ENCODE measurements at regions not wholly inside any gene's neighbourhood (a gene's known extent, or its start where the extent isn't known, plus 50 kb on each side); places are given as distances from the start of the nearest gene placed in this dataset.
"Not testable (repeated sequence)": the region's sequence is repeated elsewhere in the genome, so short reads cannot be mapped to it uniquely, and the experiment has no call there.

DNA sequence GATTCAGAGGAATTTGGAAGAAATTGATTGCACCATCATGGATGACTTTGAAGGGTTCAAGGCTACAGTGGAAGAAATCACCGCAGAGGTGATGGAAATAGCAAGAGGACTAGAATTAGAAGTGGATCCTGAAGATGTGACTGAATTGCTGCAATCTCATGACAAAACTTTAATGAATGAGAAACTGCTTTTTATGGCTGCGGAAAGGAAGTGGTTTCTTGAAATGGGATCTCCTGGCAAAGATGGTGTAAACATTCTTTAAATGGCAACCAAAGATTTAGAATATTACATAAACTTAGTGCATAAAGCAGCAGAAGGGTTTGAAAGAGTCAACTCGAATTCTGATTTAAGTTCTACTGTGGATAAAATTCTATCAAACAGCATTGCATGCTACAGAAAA lies 698.6 kb downstream of the PLA2G4A start:
- no peak overlapping the region for H3K4me3 Mint-ChIP-seq
- intact Hi-C loops (cut with micrococcal nuclease): no loop called here
- no peaks in the 10 kb centered on the region for H3K36me3 Mint-ChIP-seq (ENCODE audit: low read depth)
- H3K9me3 Mint-ChIP-seq: peaks cover 28% of the 10 kb centered on the region
- H3K27me3 Mint-ChIP-seq: no peaks in the 10 kb centered on the region
- no peaks in the 10 kb centered on the region for H3K4me1 Mint-ChIP-seq (ENCODE audit: low read depth)
- no peak overlapping the region for H3K27ac Mint-ChIP-seq

DNA sequence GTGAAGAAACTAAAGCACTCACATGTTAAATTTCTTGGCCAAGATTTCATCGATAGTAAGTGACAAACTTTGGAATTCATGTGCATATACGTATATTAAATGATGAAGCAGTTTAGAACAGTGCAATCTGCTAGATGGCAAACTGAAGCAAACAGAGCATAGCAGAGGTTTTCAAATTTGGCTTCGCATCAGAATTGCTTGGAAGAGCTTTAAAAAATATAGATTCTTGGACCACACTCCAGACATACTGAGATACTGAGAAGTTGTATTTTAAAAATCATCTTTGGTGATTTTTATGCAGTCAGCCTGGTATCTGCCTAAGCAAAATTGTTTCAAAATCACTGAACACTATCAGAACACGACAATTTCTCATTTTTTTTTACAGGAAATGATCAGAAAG lies 709.2 kb downstream of the PLA2G4A start:
- Mint-ChIP-seq H3K4me3 (no peak overlapping the region), H3K9me3 (peaks cover 19% of the 10 kb centered on the region), H3K4me1 (ENCODE audit: low read depth) (no peaks in the 10 kb centered on the region), H3K36me3 (ENCODE audit: low read depth) (no peaks in the 10 kb centered on the region), H3K27ac (no peak overlapping the region), H3K27me3 (no peaks in the 10 kb centered on the region)
- intact Hi-C loops (cut with micrococcal nuclease): no loop called here

DNA sequence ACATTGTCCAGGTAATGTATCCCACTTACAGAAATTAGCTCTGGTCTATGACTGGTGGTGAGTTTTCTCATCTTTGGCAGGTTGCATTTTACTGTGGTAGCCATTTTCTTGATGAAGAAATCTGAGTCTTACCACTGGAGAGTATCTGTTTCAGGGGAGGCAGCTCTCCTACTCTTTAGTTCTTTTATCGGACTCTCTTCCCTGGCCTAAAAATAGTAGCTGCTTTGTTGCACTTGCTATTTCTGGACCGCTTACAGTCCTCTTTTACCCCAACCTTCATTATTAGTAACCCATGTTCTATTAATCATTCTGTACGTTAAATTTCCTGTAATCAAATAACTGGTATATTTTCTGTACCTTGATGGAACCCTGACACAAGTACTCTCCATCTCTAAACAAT lies 720.8 kb downstream of the PLA2G4A start:
- no peaks in the 10 kb centered on the region for H3K27me3 Mint-ChIP-seq
- peaks cover 63% of the 10 kb centered on the region for H3K9me3 Mint-ChIP-seq
- H3K27ac Mint-ChIP-seq: no peak overlapping the region
- H3K4me1 Mint-ChIP-seq (ENCODE audit: low read depth): no peaks in the 10 kb centered on the region
- H3K36me3 Mint-ChIP-seq (ENCODE audit: low read depth): no peaks in the 10 kb centered on the region
- H3K4me3 Mint-ChIP-seq: no peak overlapping the region
- intact Hi-C loops (cut with micrococcal nuclease): no loop called here

DNA sequence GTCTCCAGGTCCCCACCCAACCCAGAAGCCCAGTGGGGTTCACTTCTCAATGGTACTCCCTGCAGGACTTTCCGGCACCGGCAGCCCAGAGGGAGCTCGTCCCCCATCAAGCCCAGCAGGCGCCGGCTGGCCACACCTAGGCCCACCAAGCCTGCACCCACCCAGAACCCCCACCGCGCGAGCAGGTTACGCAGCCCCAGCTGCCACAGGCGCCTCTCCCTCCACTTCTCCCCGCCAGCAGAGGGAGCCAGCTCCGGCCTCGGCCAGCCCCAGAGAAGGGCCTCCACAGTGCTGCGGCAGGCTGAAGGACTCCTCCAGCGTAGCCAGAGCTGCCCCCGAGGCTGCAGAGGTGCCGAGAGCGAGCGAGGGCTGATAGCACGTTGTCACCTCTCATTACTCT lies 722.3 kb downstream of the PLA2G4A start:
- H3K4me1 Mint-ChIP-seq (ENCODE audit: low read depth): no peaks in the 10 kb centered on the region
- peaks cover 64% of the 10 kb centered on the region for H3K9me3 Mint-ChIP-seq
- H3K4me3 Mint-ChIP-seq: no peak overlapping the region
- H3K27me3 Mint-ChIP-seq: no peaks in the 10 kb centered on the region
- H3K36me3 Mint-ChIP-seq (ENCODE audit: low read depth): no peaks in the 10 kb centered on the region
- intact Hi-C loops (cut with micrococcal nuclease): no loop called here
- no peak overlapping the region for H3K27ac Mint-ChIP-seq

DNA sequence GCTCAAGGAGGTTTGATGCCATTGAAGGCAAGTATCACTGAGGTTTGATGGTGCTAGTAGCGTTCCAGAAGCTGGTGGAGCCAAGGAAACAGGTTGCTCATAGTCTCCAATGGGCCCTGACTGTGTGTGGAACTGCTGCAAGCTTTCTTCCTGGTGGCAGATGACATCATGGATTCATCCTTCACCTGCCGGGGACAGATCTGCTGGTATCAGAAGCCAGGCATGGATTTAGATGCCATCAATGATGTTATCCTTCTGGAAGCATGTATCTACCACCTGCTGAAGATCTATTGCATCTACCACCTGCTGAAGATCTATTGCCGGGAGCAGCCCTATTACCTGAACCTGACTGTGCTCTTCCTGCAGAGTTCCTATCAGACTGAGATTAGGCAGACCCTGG lies 734.4 kb downstream of the PLA2G4A start:
- Mint-ChIP-seq H3K27me3 (no peaks in the 10 kb centered on the region), H3K4me3 (no peak overlapping the region), H3K27ac (no peak overlapping the region), H3K4me1 (ENCODE audit: low read depth) (no peaks in the 10 kb centered on the region), H3K36me3 (ENCODE audit: low read depth) (no peaks in the 10 kb centered on the region), H3K9me3 (peaks cover 58% of the 10 kb centered on the region)
- intact Hi-C loops (cut with micrococcal nuclease): no loop called here

DNA sequence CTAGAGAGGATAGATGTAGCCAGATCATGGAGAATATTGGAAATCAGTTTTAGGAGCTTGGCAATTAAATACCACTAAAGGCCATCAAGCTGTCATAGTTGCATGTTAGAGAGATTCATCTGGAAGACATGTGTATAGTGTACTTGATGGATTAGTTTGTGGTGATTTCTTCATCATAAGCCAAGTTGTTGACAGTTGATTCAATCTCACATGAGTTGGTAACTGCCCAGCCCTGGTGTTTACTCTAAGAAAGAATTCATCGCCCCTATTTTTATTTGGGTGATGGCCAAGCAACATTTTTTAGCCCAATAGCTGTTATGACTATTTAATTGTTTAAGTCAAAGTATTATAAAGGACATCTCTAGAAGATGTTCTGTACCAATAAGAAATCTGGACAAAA lies 737.6 kb downstream of the PLA2G4A start:
- no peaks in the 10 kb centered on the region for H3K27me3 Mint-ChIP-seq
- H3K4me3 Mint-ChIP-seq: no peak overlapping the region
- no peak overlapping the region for H3K27ac Mint-ChIP-seq
- H3K4me1 Mint-ChIP-seq (ENCODE audit: low read depth): no peaks in the 10 kb centered on the region
- intact Hi-C loops (cut with micrococcal nuclease): no loop called here
- H3K9me3 Mint-ChIP-seq: peaks cover 34% of the 10 kb centered on the region
- H3K36me3 Mint-ChIP-seq (ENCODE audit: low read depth): no peaks in the 10 kb centered on the region

DNA sequence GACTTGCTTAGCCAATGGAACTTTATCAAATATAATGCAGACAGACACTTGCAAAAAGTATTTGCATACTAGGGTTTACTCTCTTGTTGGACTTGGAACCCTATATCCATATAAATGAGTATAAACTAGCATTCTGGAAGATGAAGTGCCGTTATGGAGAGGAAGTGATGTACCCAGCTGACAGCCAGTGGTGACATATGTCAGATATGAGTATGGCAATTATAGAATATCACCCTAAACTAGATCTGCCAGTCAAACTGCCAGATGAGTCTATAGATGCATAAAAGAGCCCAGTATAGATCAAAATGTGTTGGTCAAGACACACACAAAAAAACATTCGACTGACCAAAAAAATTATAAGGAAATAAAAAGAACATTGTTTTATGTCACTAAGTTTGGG lies 739.3 kb downstream of the PLA2G4A start:
- Mint-ChIP-seq H3K4me1 (ENCODE audit: low read depth) (no peaks in the 10 kb centered on the region), H3K27ac (no peak overlapping the region), H3K4me3 (no peak overlapping the region), H3K27me3 (no peaks in the 10 kb centered on the region), H3K36me3 (ENCODE audit: low read depth) (no peaks in the 10 kb centered on the region), H3K9me3 (peaks cover 29% of the 10 kb centered on the region)
- intact Hi-C loops (cut with micrococcal nuclease): no loop called here

DNA sequence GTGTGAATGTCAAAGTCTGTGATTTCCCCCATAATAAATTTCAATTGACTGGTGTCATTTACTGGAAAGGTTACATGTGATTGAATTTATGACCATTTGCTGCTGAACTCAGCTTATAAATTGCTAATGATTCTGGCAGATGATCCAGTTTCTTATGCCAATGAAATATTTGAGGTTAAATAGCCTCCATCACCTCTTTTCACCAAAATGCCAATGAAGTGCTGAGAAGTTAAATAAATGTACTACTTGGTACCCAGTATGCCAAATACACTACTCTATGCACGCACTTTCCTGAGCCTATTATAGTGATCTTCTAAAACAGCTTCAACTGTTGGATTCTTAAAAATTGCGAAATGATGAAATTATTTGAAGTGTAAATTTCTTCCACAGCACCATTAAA lies 741.4 kb downstream of the PLA2G4A start:
- intact Hi-C loops (cut with micrococcal nuclease): no loop called here
- H3K4me3 Mint-ChIP-seq: no peak overlapping the region
- H3K27ac Mint-ChIP-seq: no peak overlapping the region
- H3K36me3 Mint-ChIP-seq (ENCODE audit: low read depth): no peaks in the 10 kb centered on the region
- peaks cover 29% of the 10 kb centered on the region for H3K9me3 Mint-ChIP-seq
- H3K4me1 Mint-ChIP-seq (ENCODE audit: low read depth): no peaks in the 10 kb centered on the region
- H3K27me3 Mint-ChIP-seq: no peaks in the 10 kb centered on the region

DNA sequence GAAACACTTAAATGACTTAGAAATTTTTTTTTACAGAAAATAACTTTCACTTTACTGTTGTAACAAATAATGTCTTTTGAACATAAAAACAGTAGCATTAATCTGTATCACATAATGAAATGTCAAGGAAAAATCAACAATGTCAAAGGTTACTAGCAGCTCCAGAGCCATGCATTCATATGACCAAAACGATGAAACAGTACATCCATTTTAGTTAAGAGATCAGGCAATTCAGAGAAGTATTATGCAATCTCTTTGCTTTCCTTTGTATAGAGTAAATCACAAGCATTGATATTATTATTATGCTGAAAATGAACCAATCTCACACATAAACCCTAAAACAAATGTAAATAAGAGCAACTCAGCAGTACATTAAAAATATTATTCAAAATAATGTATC lies 748.9 kb downstream of the PLA2G4A start:
- Mint-ChIP-seq H3K27me3 (no peaks in the 10 kb centered on the region), H3K4me1 (ENCODE audit: low read depth) (no peaks in the 10 kb centered on the region), H3K27ac (no peak overlapping the region), H3K36me3 (ENCODE audit: low read depth) (no peaks in the 10 kb centered on the region), H3K9me3 (peaks cover 44% of the 10 kb centered on the region), H3K4me3 (no peak overlapping the region)
- intact Hi-C loops (cut with micrococcal nuclease): no loop called here

DNA sequence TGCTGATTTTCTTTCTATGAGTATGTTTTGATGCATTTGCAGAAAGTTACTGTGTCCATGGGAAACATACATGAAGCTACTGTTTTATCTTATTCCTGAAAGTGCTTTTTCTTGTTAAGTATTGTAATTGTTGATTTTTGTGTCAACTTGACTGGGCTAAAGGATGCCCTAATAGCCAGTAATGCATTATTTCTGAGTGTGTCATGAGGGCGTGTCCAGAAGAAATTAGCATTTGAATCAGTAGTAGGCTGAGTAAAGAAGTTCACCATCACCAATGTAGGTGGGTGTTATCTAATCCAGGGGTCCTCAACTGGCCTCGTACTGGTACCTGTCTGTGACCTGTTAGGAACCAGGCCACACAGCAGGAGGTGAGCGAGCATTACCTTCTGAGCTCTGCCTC lies 760.2 kb downstream of the PLA2G4A start:
- no peaks in the 10 kb centered on the region for H3K27me3 Mint-ChIP-seq
- no peak overlapping the region for H3K27ac Mint-ChIP-seq

DNA sequence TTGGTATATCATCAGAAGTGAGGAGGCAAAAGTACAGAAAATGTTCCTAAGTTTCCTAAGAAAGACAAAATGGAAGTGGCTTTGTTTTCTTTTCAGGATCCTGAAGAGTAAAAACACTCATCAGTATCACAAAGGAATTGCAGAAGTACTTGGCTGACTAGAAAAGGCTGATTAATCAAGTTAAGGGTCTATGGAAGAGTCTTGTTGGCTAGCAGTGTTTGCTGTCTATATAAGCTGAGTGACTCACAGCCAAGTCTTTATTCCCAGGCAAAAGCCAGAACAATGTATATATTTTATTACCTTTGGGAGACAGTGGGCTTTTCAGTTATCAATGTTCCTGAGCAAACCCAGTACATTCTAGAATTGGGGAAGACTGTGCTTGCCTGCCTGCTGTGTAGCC lies 777.0 kb downstream of the PLA2G4A start:
- Mint-ChIP-seq H3K27ac (no peak overlapping the region), H3K9me3 (peaks cover 20% of the 10 kb centered on the region), H3K4me1 (ENCODE audit: low read depth) (no peaks in the 10 kb centered on the region), H3K4me3 (no peak overlapping the region), H3K36me3 (ENCODE audit: low read depth) (no peaks in the 10 kb centered on the region), H3K27me3 (no peaks in the 10 kb centered on the region)
- intact Hi-C loops (cut with micrococcal nuclease): no loop called here

More for the DNA sequence above, 760.2 kb downstream of the PLA2G4A start:
- H3K4me1 Mint-ChIP-seq (ENCODE audit: low read depth): no peaks in the 10 kb centered on the region
- H3K36me3 Mint-ChIP-seq (ENCODE audit: low read depth): no peaks in the 10 kb centered on the region
- H3K4me3 Mint-ChIP-seq: no peak overlapping the region
- H3K9me3 Mint-ChIP-seq: peaks cover 12% of the 10 kb centered on the region
- intact Hi-C loops (cut with micrococcal nuclease): no loop called here

DNA sequence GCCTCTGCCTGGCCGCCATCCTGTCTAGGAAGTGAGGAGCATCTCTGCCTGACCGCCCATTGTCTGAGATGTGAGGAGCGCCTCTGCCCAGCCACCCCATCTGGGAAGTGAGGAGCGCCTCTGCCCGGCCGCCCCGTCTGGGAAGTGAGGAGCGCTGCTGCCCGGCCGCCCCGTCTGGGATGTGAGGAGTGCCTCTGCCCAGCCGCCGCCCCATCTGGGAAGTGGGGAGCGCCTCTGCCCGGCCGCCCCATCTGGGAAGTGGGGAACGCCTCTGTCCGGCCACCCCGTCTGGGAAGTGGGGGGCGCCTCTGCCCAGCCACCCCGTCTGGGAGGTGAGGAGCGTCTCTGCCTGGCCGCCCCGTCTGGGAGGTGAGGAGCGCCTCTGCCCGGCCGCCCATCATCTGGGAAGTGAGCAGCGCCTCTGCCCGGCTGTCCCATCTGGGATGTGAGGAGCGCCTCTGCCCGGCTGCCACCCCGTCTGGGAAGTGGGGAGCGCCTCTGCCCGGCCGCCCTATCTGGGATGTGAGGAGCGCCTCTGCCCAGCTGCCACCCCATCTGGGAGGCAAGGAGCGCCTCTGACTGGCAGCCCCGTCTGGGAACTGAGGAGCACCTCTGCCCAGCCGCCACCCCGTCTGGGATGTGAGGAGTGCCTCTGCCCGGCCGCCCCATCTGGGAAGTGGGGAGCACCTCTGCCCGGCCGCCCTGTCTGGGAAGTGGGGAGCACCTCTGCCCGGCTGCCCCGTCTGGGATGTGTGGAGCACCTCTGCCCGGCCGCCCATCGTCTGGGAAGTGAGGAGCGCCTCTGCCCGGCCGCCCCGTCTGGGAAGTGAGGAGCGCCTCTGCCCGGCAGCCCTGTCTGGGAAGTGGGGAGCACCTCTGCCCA lies 787.3 kb downstream of the PLA2G4A start:
- H3K9me3 Mint-ChIP-seq: peaks cover 53% of the 10 kb centered on the region
- H3K4me1 Mint-ChIP-seq (ENCODE audit: low read depth); H3K27ac Mint-ChIP-seq; H3K4me3 Mint-ChIP-seq; intact Hi-C loops (cut with micrococcal nuclease); H3K36me3 Mint-ChIP-seq (ENCODE audit: low read depth); H3K27me3 Mint-ChIP-seq: not testable (repeated sequence)

DNA sequence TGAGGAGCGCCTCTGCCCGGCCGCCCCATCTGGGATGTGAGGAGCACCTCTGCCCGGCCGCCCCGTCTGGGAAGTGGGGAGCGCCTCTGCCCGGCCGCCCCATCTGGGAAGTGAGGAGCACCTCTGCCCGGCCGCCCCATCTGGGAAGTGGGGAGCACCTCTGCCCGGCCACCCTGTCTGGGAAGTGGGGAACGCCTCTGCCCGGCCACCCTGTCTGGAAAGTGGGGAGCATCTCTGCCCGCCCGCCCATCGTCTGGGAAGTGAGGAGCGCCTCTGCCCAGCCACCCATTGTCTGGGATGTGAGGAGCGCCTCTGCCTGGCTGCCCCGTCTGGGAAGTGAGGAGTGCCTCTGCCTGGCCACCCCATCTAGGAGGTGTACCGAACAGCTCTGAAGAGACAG lies 788.1 kb downstream of the PLA2G4A start:
- intact Hi-C loops (cut with micrococcal nuclease); H3K4me1 Mint-ChIP-seq (ENCODE audit: low read depth); H3K4me3 Mint-ChIP-seq; H3K27ac Mint-ChIP-seq; H3K36me3 Mint-ChIP-seq (ENCODE audit: low read depth); H3K27me3 Mint-ChIP-seq: not testable (repeated sequence)
- peaks cover 46% of the 10 kb centered on the region for H3K9me3 Mint-ChIP-seq

DNA sequence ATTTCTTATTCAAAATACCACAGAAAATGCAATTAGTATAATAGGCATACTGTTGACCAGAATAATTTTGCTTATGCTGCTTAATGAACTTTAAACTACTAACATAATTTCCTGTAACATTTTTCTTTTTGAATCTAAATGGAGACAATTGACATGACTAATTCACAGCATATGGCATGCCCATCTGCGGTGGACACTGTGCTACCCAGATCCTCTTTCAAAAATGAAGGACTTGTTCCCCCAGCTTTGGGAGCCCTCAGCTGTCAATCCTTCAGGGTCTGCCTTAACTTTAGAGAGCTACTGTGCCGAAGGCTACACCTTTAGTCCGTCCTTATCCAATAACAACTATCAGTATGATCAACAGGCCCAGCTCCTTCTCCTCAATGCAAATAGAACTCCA lies 789.0 kb downstream of the PLA2G4A start:
- H3K4me1 Mint-ChIP-seq (ENCODE audit: low read depth): no peaks in the 10 kb centered on the region
- H3K36me3 Mint-ChIP-seq (ENCODE audit: low read depth): no peaks in the 10 kb centered on the region
- intact Hi-C loops (cut with micrococcal nuclease): no loop called here
- H3K27me3 Mint-ChIP-seq: no peaks in the 10 kb centered on the region
- H3K9me3 Mint-ChIP-seq: peaks cover 45% of the 10 kb centered on the region
- H3K4me3 Mint-ChIP-seq: no peak overlapping the region
- H3K27ac Mint-ChIP-seq: no peak overlapping the region

DNA sequence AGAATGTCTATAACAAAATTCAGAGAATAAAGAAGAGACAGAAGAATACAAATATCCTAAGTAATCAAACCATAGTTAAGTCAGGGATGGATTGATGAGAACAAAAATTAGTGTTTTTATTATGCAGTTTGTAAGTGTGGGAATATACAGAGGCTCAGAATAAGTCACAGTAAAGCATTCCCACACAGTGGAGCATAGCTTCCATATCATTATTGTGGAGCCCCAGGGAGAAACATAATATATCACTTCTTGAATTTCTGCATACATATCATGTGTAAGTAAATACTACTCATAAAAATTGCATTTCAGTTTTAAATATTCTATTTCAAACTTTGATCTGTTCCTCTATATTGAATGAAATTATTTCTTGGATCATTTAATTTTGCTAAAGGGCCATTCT lies 790.4 kb downstream of the PLA2G4A start:
- H3K4me3 Mint-ChIP-seq: no peak overlapping the region
- H3K9me3 Mint-ChIP-seq: peaks cover 45% of the 10 kb centered on the region
- H3K27me3 Mint-ChIP-seq: no peaks in the 10 kb centered on the region
- no peaks in the 10 kb centered on the region for H3K36me3 Mint-ChIP-seq (ENCODE audit: low read depth)
- H3K27ac Mint-ChIP-seq: no peak overlapping the region
- intact Hi-C loops (cut with micrococcal nuclease): no loop called here
- no peaks in the 10 kb centered on the region for H3K4me1 Mint-ChIP-seq (ENCODE audit: low read depth)

Data from dendritic cell treated with granulocyte-macrophage colony-stimulating factor and Interleukin-4, amounts not matched to agents 40 ng/mL and 50 ng/mL, for 4 days (primary cell).